ENCODE measurements at regions not wholly inside any gene's neighbourhood (a gene's known extent, or its start where the extent isn't known, plus 50 kb on each side); places are given as distances from the start of the nearest gene placed in this dataset.

GRCh38 chr2:145066151-145066661 is 546.3 kb upstream of the ZEB2 start:
- no peak for TF ChIP-seq CTCF (IDR thresholded peaks at IDR 0.05)
- Histone ChIP-seq H3K4me3 (no peak overlapping the region), H3K9me3 (no peaks in the 10 kb centered on the region), H3K36me3 (ENCODE audit: insufficient read depth in 1 of 2, low read depth in 1 of 2) (no peaks in the 10 kb centered on the region), H3K27ac (peak overlapping the region; percentile 68), H3K4me1 (no peaks in the 10 kb centered on the region), H3K27me3 (ENCODE audit: insufficient read depth in 3 of 3, low read length in 2 of 3) (peaks cover 0 to 5% (median 0%) of the 10 kb centered on the region in 3 donors)
- DNase-seq (no peak), ATAC-seq (peak in 3 of 4 donors; percentile 23 to 67 (median 33))
- intact Hi-C loops (cut with DNase I): no loop called here
- WGBS, 3 donors: 14 to 22% (median 16%) methylated on average over 4 of the region's 4 CpGs

- peaks cover 0 to 5% (median 0%) of the 10 kb centered on the region in 3 donors for H3K27me3 ChIP-seq (ENCODE audit: insufficient read depth in 3 of 3, low read length in 2 of 3)
- no peak for TF ChIP-seq CTCF (IDR thresholded peaks at IDR 0.05)
- no peak overlapping the region for H3K27ac ChIP-seq
- intact Hi-C loops (cut with DNase I): no loop called here
- DNase-seq: no peak
- no peaks in the 10 kb centered on the region for H3K36me3 ChIP-seq (ENCODE audit: insufficient read depth in 1 of 2, low read depth in 1 of 2)
- no peaks in the 10 kb centered on the region for H3K4me1 ChIP-seq
- WGBS, 3 donors: 73 to 94% (median 86%) methylated on average over 1 of the region's 1 CpG
- no peak for ATAC-seq
- H3K4me3 ChIP-seq: no peak overlapping the region
- H3K9me3 ChIP-seq: no peaks in the 10 kb centered on the region
These were observed 545.4 kb upstream of the ZEB2 start for GRCh38 chr2:145065342-145065741.

GRCh38 chr2:145064511-145064910 is 544.6 kb upstream of the ZEB2 start:
- Histone ChIP-seq H3K36me3 (ENCODE audit: insufficient read depth in 1 of 2, low read depth in 1 of 2) (no peaks in the 10 kb centered on the region), H3K9me3 (no peaks in the 10 kb centered on the region), H3K27me3 (ENCODE audit: insufficient read depth in 3 of 3, low read length in 2 of 3) (peaks cover 0 to 5% (median 0%) of the 10 kb centered on the region in 3 donors), H3K4me1 (no peaks in the 10 kb centered on the region), H3K4me3 (no peak overlapping the region), H3K27ac (no peak overlapping the region)
- ATAC-seq (no peak), DNase-seq (no peak)
- 65 to 78% (median 72%) methylated on average over 1 of the region's 1 CpG for WGBS, 3 donors
- TF ChIP-seq CTCF (IDR thresholded peaks at IDR 0.05): no peak
- intact Hi-C loops (cut with DNase I): no loop called here

- Histone ChIP-seq H3K27ac (no peak overlapping the region), H3K36me3 (ENCODE audit: insufficient read depth in 1 of 2, low read depth in 1 of 2) (no peaks in the 10 kb centered on the region), H3K4me1 (no peaks in the 10 kb centered on the region), H3K4me3 (no peak overlapping the region), H3K27me3 (ENCODE audit: insufficient read depth in 3 of 3, low read length in 2 of 3) (no peaks in the 10 kb centered on the region), H3K9me3 (no peaks in the 10 kb centered on the region)
- intact Hi-C loops (cut with DNase I): no loop called here
- TF ChIP-seq CTCF (IDR thresholded peaks at IDR 0.05): no peak
- 83 to 92% (median 84%) methylated on average over 3 of the region's 3 CpGs for WGBS, 3 donors
- ATAC-seq: no peak
- no peak for DNase-seq
These were observed 541.0 kb upstream of the ZEB2 start for GRCh38 chr2:145060876-145061275.

- no peaks in the 10 kb centered on the region for H3K9me3 ChIP-seq
- ATAC-seq (no peak), DNase-seq (no peak)
- TF ChIP-seq CTCF (IDR thresholded peaks at IDR 0.05): no peak
- H3K4me3 ChIP-seq: no peak overlapping the region
- H3K36me3 ChIP-seq (ENCODE audit: insufficient read depth in 1 of 2, low read depth in 1 of 2): no peaks in the 10 kb centered on the region
- H3K27ac ChIP-seq: no peak overlapping the region
- H3K27me3 ChIP-seq (ENCODE audit: insufficient read depth in 3 of 3, low read length in 2 of 3): no peaks in the 10 kb centered on the region
- WGBS, 3 donors: 75 to 78% (median 76%) methylated on average over 2 of the region's 2 CpGs
- H3K4me1 ChIP-seq: no peaks in the 10 kb centered on the region
- intact Hi-C loops (cut with DNase I): no loop called here
These were observed 540.0 kb upstream of the ZEB2 start for GRCh38 chr2:145059914-145060313.

Measured in psoas muscle (tissue), 7 donors.